Suprapubic skin (tissue), 4 donors: ENCODE measurements at regions not wholly inside any gene's neighbourhood (a gene's known extent, or its start where the extent isn't known, plus 50 kb on each side); places are given as distances from the start of the nearest gene placed in this dataset.
"Not testable (repeated sequence)": the region's sequence is repeated elsewhere in the genome, so short reads cannot be mapped to it uniquely, and the experiment has no call there.

ENCODE experiments used
- POLR2A ChIP-seq, 2 donors: fragments of 450-650 bp; IDR thresholded peaks; one replicate each; pipeline ENCODE4 v1.6.1; 2017; ENCODE audit warnings: antibody characterized with exemption in 2 of 2, mild to moderate bottlenecking in 2 of 2, moderate library complexity in 2 of 2
- POLR2AphosphoS5 ChIP-seq, 3 donors: sonication (generic); formaldehyde crosslinking; IDR thresholded peaks; one replicate each; pipeline ENCODE4 v1.6.1; 2017; ENCODE audit warnings: antibody characterized with exemption in 3 of 3
- TF ChIP-seq, protein P1 (sequence below), 2 donors: fragments of 200-600 bp in 1 of 2; fragments of 450-650 bp in 1 of 2; sonication (generic) in 1 of 2; IDR thresholded peaks; one replicate each; pipeline ENCODE4 v1.5.1; 2016 to 2019; ENCODE audit warnings: antibody characterized with exemption in 2 of 2, mild to moderate bottlenecking in 1 of 2, moderate library complexity in 1 of 2

DNA sequence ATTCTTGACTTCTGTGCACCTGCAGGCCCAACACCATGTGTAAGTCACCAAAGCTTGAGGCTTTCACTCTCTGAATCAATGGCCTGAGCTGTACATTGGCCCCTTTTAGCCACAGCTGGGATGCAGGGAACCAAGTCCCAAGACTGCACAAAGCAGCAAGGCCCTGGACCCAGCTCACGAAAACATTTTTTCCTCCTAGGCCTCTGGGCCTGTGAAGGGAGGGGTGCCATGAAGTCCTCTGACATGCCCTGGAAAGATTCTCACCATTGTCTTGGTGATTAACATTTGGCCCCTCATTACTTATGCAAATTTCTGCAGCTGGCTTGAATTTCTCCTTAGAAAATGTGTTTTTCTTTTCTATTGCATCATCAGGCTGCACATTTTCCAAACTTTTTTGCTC is 398.6 kb downstream of the DMRTA1 start:
- TF ChIP-seq, protein P1, sequence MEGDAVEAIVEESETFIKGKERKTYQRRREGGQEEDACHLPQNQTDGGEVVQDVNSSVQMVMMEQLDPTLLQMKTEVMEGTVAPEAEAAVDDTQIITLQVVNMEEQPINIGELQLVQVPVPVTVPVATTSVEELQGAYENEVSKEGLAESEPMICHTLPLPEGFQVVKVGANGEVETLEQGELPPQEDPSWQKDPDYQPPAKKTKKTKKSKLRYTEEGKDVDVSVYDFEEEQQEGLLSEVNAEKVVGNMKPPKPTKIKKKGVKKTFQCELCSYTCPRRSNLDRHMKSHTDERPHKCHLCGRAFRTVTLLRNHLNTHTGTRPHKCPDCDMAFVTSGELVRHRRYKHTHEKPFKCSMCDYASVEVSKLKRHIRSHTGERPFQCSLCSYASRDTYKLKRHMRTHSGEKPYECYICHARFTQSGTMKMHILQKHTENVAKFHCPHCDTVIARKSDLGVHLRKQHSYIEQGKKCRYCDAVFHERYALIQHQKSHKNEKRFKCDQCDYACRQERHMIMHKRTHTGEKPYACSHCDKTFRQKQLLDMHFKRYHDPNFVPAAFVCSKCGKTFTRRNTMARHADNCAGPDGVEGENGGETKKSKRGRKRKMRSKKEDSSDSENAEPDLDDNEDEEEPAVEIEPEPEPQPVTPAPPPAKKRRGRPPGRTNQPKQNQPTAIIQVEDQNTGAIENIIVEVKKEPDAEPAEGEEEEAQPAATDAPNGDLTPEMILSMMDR (IDR thresholded peaks at IDR 0.05): not testable (repeated sequence)
- not testable (repeated sequence) for TF ChIP-seq POLR2A, POLR2AphosphoS5 (IDR thresholded peaks at IDR 0.05)
